GM06990 (cell line): ENCODE measurements at regions not wholly inside any gene's neighbourhood (a gene's known extent, or its start where the extent isn't known, plus 50 kb on each side); places are given as distances from the start of the nearest gene placed in this dataset.
"Not testable (repeated sequence)": the region's sequence is repeated elsewhere in the genome, so short reads cannot be mapped to it uniquely, and the experiment has no call there.

ENCODE experiments used
- DNase-seq: peaks from one replicate; pipeline ENCODE4 v3.0.0-alpha.2; 2011; ENCODE audit not compliant: insufficient read length; ENCODE audit errors: extremely low read depth
- H3K27me3 ChIP-seq: replicated peaks from 2 replicates; pipeline ENCODE4 v1.6.0; 2011; ENCODE audit warnings: low read length; ENCODE audit not compliant: control insufficient read depth, insufficient read depth
- H3K36me3 ChIP-seq: 2 replicates; pipeline ENCODE4 v1.5.1; 2011; ENCODE audit warnings: low read length; ENCODE audit not compliant: control insufficient read depth, insufficient read depth
- H3K4me3 ChIP-seq: replicated peaks from 2 replicates; pipeline ENCODE4 v1.5.1; 2011; ENCODE audit warnings: low read depth, mild to moderate bottlenecking, control low read depth, low read length
- TF ChIP-seq, protein P1 (sequence below): IDR thresholded peaks from 2 replicates; pipeline ENCODE4 v1.5.1; 2011; ENCODE audit warnings: low read length, control low read depth, mild to moderate bottlenecking, inconsistent platforms; ENCODE audit not compliant: insufficient read depth, poor library complexity, severe bottlenecking

DNA sequence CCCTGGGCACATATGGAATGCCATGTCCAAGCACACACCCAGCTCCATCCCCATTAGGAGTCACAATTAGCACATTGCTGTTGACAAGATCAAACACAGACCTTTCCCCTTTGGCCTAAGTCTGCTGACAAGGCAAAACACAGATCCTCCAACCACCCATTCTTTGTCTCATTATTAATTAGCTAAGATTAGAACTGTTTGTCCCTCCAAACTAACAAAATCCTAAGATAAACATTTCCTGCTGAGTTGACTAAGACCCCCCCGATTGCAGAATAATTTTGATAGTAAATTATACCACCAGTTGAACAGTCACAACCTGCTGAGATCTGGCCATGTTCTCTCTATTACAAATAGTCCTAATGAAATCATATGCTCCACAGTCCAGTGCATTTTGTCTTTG is 186.7 kb downstream of the SPATA31A1 start:
- not testable (repeated sequence) for DNase-seq, H3K4me3 ChIP-seq, H3K36me3 ChIP-seq, H3K27me3 ChIP-seq

DNA sequence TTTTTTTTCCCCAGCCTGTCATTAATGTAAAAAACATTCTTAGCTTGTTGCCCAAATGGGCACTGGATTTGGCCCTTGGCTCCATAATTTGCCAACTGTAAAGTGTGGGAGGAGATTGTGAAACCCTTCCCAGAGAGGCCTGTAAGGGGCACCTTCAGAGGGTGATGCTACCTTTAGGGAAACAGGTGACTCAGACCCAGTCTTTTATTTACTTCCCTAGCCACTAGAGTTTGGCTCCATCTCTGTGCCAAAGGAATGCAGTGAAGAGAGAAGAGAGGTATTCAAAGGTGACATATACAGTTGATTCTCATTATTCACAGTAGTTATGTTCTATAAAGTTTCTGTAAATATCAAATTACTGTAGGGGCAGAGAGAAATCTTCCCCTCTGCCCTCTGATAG is 189.6 kb downstream of the SPATA31A1 start:
- not testable (repeated sequence) for H3K4me3 ChIP-seq, H3K27me3 ChIP-seq, H3K36me3 ChIP-seq, DNase-seq

DNA sequence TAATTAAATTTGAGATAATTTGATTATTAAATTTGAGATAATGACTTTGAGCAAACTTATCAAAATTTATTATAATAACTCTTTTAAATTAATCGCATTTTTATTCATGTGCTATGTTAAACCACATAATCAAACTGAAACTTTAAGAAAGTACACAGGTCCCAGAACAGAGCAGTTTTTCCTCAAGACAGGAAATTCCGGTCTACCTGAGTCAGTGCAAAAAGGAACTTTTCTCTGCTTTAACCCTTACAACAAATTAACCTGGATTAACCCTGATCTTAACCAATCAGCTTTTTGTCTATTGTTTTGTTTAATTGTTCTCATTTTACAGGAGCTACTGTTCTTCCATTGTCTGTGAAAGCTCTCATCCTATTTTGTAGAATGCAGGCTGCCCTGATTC is 195.1 kb downstream of the SPATA31A1 start:
- H3K36me3 ChIP-seq, H3K4me3 ChIP-seq, H3K27me3 ChIP-seq, DNase-seq: not testable (repeated sequence)

DNA sequence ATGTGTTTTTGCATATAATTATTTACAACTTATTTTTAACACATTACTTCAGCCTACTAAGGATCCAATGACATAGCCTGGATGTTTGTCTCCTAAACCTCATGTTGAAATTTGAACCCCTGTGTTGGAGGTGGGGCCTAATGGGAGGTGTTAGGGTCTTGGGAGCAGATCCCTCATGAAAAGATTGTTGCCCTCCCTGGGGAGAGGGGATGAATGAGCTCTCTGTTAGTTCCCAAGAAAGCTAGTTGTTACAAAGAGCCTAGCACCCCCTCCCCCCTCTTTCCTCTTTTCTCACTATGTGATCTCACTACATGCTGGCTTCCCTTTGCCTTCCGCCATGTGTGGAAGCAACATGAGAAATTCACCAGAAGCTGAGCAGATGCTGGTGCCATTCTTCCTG is 196.1 kb downstream of the SPATA31A1 start:
- H3K36me3 ChIP-seq, H3K4me3 ChIP-seq, DNase-seq, H3K27me3 ChIP-seq: not testable (repeated sequence)

DNA sequence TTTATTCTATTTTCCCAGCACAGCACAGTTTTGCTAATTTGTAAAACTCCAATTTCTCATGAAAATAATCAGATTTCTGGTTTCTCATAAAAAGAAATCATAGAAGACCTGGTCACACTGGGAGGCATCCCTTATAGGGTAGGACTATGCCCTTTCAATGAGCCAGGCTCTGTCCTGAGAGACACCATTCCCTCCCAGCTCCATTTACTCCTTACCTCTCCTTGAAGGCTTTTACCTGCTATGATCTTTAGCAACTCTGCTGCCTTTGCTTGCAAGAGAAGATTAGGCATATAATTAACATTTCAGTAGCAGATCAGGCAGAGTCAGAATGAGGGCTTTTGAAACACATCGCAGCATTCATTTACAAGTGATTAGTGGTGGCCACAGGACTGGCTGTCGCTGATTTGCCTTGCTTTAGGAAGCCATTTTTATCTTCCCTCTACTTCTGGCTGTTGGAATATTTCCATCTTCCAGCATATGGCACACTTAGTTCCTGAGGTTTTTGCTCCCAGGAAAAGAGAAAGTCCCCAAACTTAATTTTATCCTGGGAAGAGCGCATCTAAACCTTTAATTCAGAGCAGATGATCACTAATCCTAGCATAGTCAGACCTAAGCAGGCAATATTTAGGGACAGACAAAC is 196.9 kb downstream of the SPATA31A1 start:
- not testable (repeated sequence) for H3K27me3 ChIP-seq, H3K36me3 ChIP-seq, H3K4me3 ChIP-seq, DNase-seq

DNA sequence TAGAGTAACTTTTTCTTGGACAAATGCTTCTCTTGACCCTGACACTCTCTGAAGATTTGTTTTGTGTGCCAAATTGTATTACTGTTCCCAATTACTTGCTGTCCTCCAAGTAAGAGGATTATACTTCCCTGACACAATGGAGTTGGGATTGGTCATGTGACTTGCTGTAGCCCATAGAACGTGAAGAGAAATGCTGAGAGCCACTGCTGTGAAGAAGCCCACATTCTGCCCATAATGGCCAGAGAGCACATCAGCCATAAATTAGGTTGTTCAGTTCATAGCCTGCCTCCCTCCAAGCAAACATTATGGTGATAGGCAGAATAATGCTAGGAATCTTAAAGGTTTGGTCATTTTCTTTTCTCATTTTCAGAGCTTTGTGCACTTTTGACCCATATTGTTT is 198.9 kb downstream of the SPATA31A1 start:
- H3K27me3 ChIP-seq, H3K36me3 ChIP-seq, H3K4me3 ChIP-seq, DNase-seq: not testable (repeated sequence)

DNA sequence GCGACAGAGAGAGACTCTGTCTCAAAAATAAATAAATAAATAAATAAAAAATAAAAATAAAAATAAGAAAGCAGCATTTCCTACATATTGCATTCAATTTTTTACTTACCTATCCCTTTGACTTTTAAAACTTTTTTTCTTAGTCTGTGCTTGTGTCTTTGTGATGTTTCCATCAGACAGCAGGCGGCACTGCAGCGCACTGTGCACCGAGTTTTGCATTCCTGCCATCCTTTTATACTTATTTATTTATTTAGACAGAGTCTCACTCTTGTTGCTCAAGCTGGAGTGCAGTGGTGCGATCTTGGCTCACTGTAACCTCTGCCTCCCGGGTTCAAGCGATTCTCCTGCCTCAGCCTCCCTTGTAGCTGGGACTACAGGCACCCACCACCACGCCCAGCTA is 203.9 kb downstream of the SPATA31A1 start:
- not testable (repeated sequence) for DNase-seq, H3K27me3 ChIP-seq, H3K36me3 ChIP-seq, H3K4me3 ChIP-seq
- TF ChIP-seq, protein P1, sequence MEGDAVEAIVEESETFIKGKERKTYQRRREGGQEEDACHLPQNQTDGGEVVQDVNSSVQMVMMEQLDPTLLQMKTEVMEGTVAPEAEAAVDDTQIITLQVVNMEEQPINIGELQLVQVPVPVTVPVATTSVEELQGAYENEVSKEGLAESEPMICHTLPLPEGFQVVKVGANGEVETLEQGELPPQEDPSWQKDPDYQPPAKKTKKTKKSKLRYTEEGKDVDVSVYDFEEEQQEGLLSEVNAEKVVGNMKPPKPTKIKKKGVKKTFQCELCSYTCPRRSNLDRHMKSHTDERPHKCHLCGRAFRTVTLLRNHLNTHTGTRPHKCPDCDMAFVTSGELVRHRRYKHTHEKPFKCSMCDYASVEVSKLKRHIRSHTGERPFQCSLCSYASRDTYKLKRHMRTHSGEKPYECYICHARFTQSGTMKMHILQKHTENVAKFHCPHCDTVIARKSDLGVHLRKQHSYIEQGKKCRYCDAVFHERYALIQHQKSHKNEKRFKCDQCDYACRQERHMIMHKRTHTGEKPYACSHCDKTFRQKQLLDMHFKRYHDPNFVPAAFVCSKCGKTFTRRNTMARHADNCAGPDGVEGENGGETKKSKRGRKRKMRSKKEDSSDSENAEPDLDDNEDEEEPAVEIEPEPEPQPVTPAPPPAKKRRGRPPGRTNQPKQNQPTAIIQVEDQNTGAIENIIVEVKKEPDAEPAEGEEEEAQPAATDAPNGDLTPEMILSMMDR, result peak; percentile 30

DNA sequence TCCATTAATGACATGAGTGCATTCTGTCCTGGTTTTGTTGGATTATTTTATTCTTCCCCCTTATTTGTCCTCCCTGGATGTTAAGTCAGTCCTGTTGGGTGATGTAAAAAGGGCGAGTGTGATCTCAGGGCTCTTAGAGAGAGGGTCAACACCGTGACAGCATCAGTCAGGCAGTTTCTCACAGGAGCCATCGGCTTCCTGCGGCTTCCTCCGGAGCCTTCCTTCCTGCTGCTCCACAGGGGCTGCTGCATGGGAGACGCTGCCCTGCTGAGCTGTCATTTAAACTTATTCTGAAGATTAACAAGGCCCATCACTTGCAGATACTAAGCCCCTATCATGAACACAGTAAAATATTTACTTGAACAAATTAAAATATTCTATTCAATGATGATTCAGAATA is 211.3 kb downstream of the SPATA31A1 start:
- not testable (repeated sequence) for H3K4me3 ChIP-seq, DNase-seq, H3K27me3 ChIP-seq, H3K36me3 ChIP-seq

DNA sequence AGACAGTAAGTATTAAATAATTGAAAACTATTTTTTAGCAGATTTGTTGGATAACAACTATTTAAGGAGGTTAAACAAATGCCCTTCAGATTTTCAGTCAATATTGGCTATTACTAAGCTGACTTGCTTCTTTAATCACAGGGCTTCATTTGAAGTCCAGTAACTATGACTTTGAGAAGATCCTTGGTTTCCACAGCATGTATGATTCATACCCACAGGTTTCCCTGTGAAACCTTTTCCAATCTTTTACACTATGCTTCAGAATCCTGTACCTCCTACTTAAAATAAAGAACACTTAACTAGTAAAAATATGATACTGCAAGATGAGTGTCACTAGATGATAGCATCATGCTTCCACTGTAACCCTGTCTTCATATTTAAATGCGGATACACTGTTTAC is 211.9 kb downstream of the SPATA31A1 start:
- not testable (repeated sequence) for H3K36me3 ChIP-seq, H3K4me3 ChIP-seq, H3K27me3 ChIP-seq, DNase-seq

DNA sequence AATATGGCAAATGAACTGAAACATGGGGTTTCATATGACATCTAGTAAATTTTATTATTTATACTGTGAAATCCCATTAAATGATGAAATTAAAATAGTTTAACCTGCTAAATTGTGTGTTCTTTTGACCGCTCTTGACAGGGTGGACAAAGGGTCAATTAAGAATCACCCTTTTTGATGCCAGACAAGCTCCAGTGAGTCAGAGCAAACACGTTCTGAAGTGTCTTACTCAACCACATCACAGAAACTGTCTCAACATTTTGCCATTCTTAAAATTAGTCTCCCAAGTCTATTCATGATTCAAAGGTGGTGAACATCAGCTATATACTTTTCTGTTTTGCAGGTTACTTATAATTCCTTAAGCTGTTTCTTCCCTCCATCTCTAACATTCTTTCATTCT is 213.4 kb downstream of the SPATA31A1 start:
- H3K27me3 ChIP-seq, H3K4me3 ChIP-seq, DNase-seq, H3K36me3 ChIP-seq: not testable (repeated sequence)

DNA sequence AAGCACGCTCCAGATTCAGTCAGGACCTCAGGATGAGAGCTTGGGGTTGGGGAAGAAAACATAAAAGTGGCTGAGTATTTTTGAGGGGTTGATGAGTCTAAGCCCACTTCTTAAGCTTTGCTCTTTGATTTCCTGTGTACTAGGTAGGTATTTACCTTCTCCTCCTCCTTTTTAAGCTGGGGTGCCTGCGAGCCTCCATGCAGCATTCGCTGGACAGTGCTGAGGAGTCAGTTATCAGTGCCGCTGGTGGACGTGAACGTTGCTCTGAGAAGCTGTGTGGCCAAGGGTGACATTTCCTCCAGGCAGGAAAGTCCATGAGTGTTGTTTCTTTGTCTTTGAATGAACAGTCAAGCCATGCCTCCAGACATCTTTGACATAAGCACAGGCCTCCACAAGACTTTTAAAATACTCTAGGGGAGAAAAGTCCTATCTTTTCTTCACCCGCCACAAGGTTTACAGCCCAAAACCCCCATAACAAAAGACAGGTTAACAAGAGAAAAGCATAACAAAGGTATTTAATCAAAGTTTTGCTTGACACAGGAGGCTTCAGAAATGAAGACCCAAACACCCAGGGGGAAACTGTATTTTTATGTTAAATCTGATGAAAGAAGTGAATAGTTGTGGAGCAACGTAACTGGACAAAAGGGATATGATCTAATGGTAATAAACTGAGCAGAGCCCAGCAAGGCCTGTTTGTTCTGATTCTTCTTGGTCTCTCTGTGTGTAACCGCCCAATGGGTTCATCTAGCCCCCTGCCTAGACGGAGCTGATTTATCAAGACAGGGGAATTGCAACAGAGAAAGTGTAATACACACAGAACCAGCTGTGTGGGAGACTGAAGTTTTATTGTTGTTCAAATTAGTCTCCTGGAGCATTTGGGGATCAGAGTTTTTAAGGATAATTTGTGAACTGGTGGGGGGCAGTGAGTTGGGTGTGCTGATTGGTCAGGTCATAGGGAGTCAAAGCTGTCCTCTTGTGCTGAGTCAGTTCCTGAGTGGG is 217.9 kb downstream of the SPATA31A1 start:
- not testable (repeated sequence) for H3K27me3 ChIP-seq, H3K4me3 ChIP-seq, DNase-seq, H3K36me3 ChIP-seq

DNA sequence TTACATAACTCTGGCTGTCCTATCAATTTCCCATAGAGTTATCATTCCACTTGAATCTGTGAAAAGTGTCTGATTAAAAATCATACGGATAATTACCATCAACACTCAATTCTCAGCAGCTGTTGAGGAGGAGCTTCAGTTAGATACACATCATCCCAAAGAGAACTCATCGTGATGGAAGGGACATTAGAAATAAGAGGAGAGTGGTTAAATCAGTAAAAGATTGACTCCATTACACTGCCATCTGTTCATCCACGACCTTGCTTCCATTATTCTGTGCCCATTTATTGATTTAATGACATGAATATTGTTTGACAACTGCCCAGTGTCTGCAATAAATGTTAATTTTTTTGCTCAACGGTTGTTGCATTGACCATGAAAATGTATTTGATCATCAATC is 223.5 kb downstream of the SPATA31A1 start:
- not testable (repeated sequence) for DNase-seq, H3K36me3 ChIP-seq, H3K4me3 ChIP-seq, H3K27me3 ChIP-seq

DNA sequence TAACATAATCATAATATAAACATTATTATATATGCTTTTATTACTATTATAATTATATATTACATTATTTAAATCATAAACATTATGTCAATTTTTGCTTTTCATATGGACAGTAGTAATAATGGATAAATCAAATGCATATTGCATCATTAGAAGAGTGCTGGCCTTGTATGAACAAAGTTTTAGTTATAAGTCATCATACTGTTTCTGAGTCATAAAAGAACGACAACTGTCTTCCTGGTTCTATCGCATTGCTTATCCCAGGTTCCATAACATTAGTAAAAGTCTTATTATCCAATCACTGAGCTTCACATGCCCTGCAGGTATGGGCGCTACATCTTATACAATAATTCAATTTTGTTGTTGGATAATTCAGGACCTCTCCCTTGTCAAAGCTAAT is 225.8 kb downstream of the SPATA31A1 start:
- H3K4me3 ChIP-seq, H3K27me3 ChIP-seq, H3K36me3 ChIP-seq, DNase-seq: not testable (repeated sequence)
